HUES48 (cell line): ENCODE measurements at regions not wholly inside any gene's neighbourhood (a gene's known extent, or its start where the extent isn't known, plus 50 kb on each side); places are given as distances from the start of the nearest gene placed in this dataset.

Source experiments
- H3K27ac ChIP-seq: one replicate; pipeline ENCODE4 v1.7.0; 2013; ENCODE audit warnings: low read depth, low read length, inconsistent platforms
- H3K27me3 ChIP-seq: 2 replicates; pipeline ENCODE4 v1.6.1; 2013; ENCODE audit warnings: mild to moderate bottlenecking, low read length; ENCODE audit not compliant: control insufficient read depth, insufficient read depth
- H3K36me3 ChIP-seq: 2 replicates; pipeline ENCODE4 v1.6.1; 2013; ENCODE audit warnings: low read length; ENCODE audit not compliant: control insufficient read depth, insufficient read depth
- H3K4me1 ChIP-seq: 2 replicates; pipeline ENCODE4 v1.6.1; 2013; ENCODE audit warnings: mild to moderate bottlenecking, low read length; ENCODE audit not compliant: control insufficient read depth, insufficient read depth
- H3K4me3 ChIP-seq: 2 replicates; pipeline ENCODE4 v1.5.1; 2013; ENCODE audit warnings: mild to moderate bottlenecking, low read depth, low read length
- H3K9ac ChIP-seq: 2 replicates; pipeline ENCODE4 v1.6.1; 2013; ENCODE audit warnings: mild to moderate bottlenecking, low read depth, low read length, moderate library complexity
- H3K9me3 ChIP-seq: 2 replicates; pipeline ENCODE4 v1.6.1; 2013; ENCODE audit warnings: low read length; ENCODE audit not compliant: control insufficient read depth, insufficient read depth

DNA sequence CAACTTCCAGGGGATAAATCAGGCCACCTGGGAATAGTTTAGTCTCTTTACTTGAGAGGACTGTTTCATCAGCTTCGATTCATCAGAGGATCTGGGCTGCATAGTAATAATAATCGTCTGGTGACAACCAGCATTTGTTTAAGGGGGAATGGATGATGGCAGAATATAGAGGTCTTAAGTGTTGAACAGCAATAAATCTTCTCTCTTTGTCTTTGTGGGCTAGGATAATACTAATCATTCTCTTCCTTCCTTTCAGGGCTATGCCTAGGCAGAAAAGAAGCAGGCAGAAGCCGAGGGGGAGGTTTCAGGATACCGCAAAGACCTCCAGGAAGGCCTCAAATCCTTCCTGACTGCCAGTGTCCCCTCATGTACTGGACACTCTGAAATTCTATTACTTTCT is 150.4 kb upstream of the GAREM1 start:
- no peaks in the 10 kb centered on the region for H3K27me3 ChIP-seq
- H3K36me3 ChIP-seq, result no peaks in the 10 kb centered on the region
- no peak overlapping the region for H3K27ac ChIP-seq
- peaks cover 7% of the 10 kb centered on the region for H3K4me1 ChIP-seq
- no peak overlapping the region for H3K9ac ChIP-seq
- no peaks in the 10 kb centered on the region for H3K9me3 ChIP-seq
- H3K4me3 ChIP-seq, result no peak overlapping the region

DNA sequence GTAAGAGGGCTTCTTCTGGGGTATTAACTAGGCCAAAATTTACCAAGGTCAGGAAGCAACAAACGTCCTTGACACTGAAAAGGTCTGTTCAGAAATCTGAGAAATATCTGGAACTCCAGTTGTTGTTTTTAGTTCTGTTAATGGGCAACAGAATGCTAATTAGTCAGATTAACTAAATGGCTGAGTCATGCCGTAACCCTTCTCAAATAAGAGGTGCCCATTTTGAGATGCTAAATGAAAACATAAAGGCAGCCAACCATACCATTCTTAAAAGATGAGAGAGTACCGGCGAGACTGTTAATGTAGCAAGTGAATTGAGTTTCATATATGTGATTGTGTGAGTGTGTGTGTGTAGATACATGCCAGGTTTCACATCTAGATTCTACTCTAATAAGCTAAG is 147.9 kb upstream of the GAREM1 start:
- Histone ChIP-seq H3K27me3 (no peaks in the 10 kb centered on the region), H3K4me1 (peaks cover 7% of the 10 kb centered on the region), H3K9me3 (no peaks in the 10 kb centered on the region), H3K36me3 (no peaks in the 10 kb centered on the region), H3K9ac (no peak overlapping the region), H3K27ac (no peak overlapping the region), H3K4me3 (no peak overlapping the region)

DNA sequence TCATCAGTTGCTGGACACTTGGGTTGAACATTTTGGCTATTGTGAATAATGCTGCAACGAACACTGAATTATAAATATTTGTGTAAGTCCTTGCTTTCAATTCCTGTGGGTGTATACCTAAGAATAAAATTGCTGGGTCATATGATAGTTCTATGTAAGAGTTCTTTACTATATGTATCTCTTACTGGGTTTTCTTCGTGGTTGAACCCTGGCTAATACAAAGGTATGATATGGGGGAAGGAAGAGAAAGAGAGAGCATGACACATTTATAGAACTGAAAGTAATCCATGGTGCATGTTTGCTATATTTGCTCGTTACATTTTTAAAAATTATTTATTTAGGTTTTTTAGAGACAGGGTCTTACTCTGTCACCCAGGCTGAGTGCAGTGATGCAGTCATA is 143.1 kb upstream of the GAREM1 start:
- Histone ChIP-seq H3K9ac (no peak overlapping the region), H3K36me3 (no peaks in the 10 kb centered on the region), H3K4me3 (no peak overlapping the region), H3K27ac (no peak overlapping the region), H3K9me3 (no peaks in the 10 kb centered on the region), H3K27me3 (no peaks in the 10 kb centered on the region), H3K4me1 (peaks cover 7% of the 10 kb centered on the region)

DNA sequence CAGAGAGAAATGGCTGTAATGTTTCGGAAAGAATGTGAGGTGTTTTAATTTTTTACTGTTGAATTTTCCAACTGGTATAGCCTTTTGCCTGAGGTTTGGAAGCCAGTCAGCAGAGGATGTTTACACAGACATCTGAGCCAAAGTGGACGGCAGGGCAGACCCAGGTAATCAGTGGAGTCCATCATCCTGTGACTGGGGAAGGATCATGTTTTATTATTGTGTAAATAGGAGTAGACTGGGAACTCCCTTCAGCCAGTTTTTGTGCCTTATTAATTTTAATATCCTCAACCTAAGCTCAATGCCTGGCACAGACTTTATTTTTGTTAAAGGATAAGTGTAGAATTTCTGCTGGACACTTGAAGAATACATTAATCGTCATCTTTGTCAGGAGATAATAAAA is 142.0 kb upstream of the GAREM1 start:
- Histone ChIP-seq H3K36me3 (no peaks in the 10 kb centered on the region), H3K27me3 (no peaks in the 10 kb centered on the region), H3K9me3 (no peaks in the 10 kb centered on the region), H3K9ac (no peak overlapping the region), H3K4me1 (no peaks in the 10 kb centered on the region), H3K4me3 (no peak overlapping the region), H3K27ac (no peak overlapping the region)

DNA sequence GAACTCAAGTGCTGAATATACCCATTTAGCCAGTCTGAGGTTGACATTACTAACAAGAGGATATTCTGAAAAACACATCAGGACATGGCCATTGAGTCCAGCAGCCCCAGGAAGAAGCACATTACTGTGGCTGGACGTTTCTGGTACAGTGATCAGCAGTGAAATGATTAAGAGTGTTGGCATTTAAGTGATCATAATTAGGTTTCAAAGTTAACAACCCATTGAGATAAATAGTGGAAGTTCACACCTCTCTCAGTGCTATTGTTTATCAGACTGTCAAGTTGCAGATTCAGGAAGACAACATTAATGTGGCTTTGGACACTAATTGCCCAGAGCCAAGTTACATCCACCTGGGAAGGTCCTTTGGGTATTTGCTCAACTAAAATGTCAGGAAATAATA is 139.5 kb upstream of the GAREM1 start:
- H3K27me3 ChIP-seq, result no peaks in the 10 kb centered on the region
- H3K36me3 ChIP-seq, result no peaks in the 10 kb centered on the region
- H3K27ac ChIP-seq, result no peak overlapping the region
- no peaks in the 10 kb centered on the region for H3K4me1 ChIP-seq
- H3K9ac ChIP-seq, result no peak overlapping the region
- H3K9me3 ChIP-seq, result no peaks in the 10 kb centered on the region
- no peak overlapping the region for H3K4me3 ChIP-seq

DNA sequence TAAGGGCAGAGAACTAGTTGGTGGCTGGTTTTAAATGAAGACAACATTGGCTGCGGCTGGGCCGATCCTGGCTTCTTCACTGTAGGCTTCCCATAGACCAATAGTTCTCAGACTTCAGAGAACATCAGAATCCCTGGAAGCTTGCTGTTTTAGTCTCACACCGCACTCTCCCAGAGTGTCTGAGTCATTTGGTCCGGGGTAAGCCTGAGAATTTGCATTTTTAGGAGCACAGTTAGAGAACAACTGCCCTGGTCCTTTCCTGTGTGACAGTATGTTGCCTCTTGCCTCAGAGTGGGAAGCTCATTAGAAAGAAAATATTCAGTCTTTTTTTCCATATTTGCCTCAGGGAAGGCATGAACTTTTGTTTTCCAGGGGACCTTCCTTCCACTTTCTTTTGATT is 137.1 kb upstream of the GAREM1 start:
- H3K4me1 ChIP-seq, result no peaks in the 10 kb centered on the region
- no peak overlapping the region for H3K27ac ChIP-seq
- no peaks in the 10 kb centered on the region for H3K36me3 ChIP-seq
- H3K9me3 ChIP-seq, result no peaks in the 10 kb centered on the region
- no peak overlapping the region for H3K9ac ChIP-seq
- no peaks in the 10 kb centered on the region for H3K27me3 ChIP-seq
- no peak overlapping the region for H3K4me3 ChIP-seq

DNA sequence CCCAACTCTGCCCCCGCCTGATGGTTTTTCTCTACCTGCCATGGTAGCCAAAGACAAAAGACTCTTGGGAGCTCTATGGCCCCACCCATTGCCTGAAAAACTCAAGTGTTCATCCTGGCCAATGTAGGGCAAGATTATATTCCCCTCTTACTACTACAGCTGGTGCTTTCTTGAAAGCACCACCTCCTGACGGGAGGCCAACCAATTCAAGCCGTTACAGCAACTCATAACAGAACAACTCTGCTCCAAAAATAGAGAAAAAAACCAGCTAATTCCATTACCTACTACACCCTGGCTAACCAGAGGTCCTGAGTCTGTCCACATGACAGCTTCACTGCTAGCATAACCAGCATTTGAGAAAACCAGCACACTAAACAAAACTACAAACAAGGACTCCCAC is 127.5 kb upstream of the GAREM1 start:
- Histone ChIP-seq H3K4me3 (no peak overlapping the region), H3K9me3 (no peaks in the 10 kb centered on the region), H3K27ac (no peak overlapping the region), H3K36me3 (no peaks in the 10 kb centered on the region), H3K9ac (no peak overlapping the region), H3K4me1 (no peaks in the 10 kb centered on the region), H3K27me3 (no peaks in the 10 kb centered on the region)

DNA sequence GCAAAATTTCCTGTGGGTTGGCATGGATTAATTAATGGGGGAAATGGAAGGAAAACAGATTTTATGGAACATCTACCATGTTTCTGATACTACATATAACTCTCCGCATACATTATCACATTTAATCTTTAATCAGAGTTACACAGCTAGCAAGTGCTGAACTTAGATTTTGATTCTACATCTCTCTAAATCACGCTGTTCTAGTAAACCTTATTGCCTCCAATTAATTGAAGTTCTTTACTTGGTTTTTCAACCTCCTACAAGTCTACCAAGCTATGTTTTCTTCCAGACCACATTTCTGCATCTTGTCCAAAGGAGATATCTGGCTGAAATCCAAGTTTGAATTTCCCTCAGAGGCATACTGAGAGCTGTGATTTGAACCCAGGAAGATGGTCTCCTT is 125.8 kb upstream of the GAREM1 start:
- H3K4me1 ChIP-seq, result no peaks in the 10 kb centered on the region
- no peaks in the 10 kb centered on the region for H3K27me3 ChIP-seq
- no peak overlapping the region for H3K9ac ChIP-seq
- H3K27ac ChIP-seq, result no peak overlapping the region
- H3K4me3 ChIP-seq, result no peak overlapping the region
- H3K9me3 ChIP-seq, result no peaks in the 10 kb centered on the region
- no peaks in the 10 kb centered on the region for H3K36me3 ChIP-seq

DNA sequence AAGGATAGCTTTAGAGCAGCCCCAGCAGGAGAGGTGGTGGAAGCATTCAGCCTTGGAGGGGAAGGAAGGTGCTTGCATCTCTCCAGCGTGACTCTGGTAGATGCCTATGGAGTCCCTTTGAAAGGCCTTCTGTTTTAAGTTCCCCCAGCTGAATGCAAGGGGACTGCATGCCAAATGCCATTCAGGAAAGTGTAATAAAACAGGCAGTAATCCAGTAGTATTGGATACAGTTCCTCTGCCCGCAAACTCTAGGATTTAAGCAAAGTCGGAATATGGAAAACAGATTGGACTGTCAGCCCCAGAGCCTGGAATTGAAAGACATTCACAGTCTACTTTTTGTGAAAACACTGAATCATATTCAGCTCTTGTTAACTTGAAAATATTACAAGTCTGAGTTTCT is 125.2 kb upstream of the GAREM1 start:
- Histone ChIP-seq H3K4me1 (no peaks in the 10 kb centered on the region), H3K9ac (no peak overlapping the region), H3K27ac (no peak overlapping the region), H3K27me3 (no peaks in the 10 kb centered on the region), H3K9me3 (no peaks in the 10 kb centered on the region), H3K4me3 (no peak overlapping the region), H3K36me3 (no peaks in the 10 kb centered on the region)

DNA sequence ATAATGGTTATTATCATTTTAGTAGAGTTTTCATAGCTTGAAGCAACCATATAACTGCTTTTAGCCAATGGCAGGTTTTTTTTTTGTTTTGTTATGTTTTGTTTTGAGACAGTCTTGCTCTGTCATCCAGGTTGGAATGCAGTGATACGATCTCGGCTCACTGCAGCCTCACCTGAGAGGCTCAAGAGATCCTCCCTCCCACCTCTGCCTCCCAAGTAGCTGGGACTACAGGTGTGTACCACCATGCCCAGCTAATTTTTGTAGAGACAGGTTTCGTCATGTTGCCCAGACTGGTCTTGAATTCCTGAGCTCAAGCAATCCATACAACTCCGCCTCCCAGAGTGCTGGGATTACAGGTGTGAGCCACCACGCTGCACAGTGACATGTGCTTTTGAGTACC is 117.5 kb upstream of the GAREM1 start:
- H3K4me3 ChIP-seq, result no peak overlapping the region
- H3K4me1 ChIP-seq, result peaks cover 1% of the 10 kb centered on the region; the same call in 1 of the 2 replicates
- H3K27me3 ChIP-seq, result no peaks in the 10 kb centered on the region
- no peak overlapping the region for H3K9ac ChIP-seq
- no peaks in the 10 kb centered on the region for H3K36me3 ChIP-seq
- no peaks in the 10 kb centered on the region for H3K9me3 ChIP-seq
- no peak overlapping the region for H3K27ac ChIP-seq

DNA sequence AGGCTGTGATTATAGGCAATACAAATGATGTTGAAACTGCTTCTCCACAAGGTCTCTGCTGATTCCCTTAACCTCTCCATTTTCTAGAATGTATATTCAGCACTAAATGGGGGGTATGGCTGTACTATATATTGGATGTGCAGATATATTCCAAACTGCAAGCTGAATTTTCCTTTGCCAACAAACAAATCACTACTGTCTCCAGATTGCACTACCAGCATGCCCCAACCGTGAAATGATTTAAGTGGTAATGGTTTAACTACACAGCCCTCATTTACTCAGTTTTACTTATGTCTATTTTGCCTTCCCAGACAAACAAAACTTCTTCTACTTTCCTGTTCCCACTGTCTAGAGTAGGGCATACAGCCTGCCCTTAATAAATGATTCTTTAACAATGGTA is 112.7 kb upstream of the GAREM1 start:
- no peak overlapping the region for H3K4me3 ChIP-seq
- H3K27me3 ChIP-seq, result no peaks in the 10 kb centered on the region
- H3K9me3 ChIP-seq, result peaks cover 10% of the 10 kb centered on the region
- H3K27ac ChIP-seq, result no peak overlapping the region
- no peak overlapping the region for H3K9ac ChIP-seq
- H3K36me3 ChIP-seq, result no peaks in the 10 kb centered on the region
- H3K4me1 ChIP-seq, result peaks cover 10% of the 10 kb centered on the region

DNA sequence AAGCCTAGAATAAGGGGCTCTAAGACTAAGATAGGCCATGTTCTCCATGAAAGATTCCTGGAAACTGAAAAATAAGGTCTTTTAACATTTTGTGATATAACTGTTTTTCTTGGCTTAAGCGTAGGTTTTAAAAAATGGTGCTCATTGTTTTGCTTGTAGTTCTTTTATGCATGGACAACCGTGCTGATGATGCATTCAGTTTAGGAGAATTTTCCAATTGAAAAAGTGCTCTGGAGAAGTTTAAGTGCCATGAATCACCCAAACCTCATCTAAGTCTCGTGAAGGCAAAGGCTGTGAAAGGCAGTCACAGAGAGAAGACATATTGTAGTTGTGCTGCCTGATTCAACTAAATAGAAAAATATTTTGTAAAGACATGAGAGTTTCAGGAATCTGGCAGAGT is 111.8 kb upstream of the GAREM1 start:
- peaks cover 10% of the 10 kb centered on the region for H3K4me1 ChIP-seq
- no peaks in the 10 kb centered on the region for H3K27me3 ChIP-seq
- peaks cover 10% of the 10 kb centered on the region for H3K9me3 ChIP-seq
- no peaks in the 10 kb centered on the region for H3K36me3 ChIP-seq
- H3K9ac ChIP-seq, result no peak overlapping the region
- H3K27ac ChIP-seq, result no peak overlapping the region
- H3K4me3 ChIP-seq, result no peak overlapping the region
